Endothelial cell of umbilical vein (primary cell): ENCODE measurements at regions not wholly inside any gene's neighbourhood (a gene's known extent, or its start where the extent isn't known, plus 50 kb on each side); places are given as distances from the start of the nearest gene placed in this dataset.

ENCODE experiments used
- BruUV-seq: library from RNA; stranded (reverse); fragments of 400-500 nt; replicated peaks from 2 replicates; lab custom pipeline; 2021; lab: Mats Ljungman, UMichigan
- CTCF ChIA-PET: fragments of 300-600, 350-600 bp; sonication (Branson Sonifier 250); formaldehyde crosslinking; loops from one replicate; lab custom pipeline; 2021; ENCODE audit warnings: antibody characterized with exemption, inconsistent platforms; lab: Charles Lee
- POLR2A ChIA-PET: fragments of 300-600, 350-600 bp; sonication (Branson Sonifier 250); formaldehyde crosslinking; loops from one replicate; lab custom pipeline; 2021; ENCODE audit warnings: antibody characterized with exemption, inconsistent platforms; lab: Charles Lee
- DNase-seq: peaks from one replicate; pipeline ENCODE4 v3.0.0-alpha.2; 2011; ENCODE audit warnings: low read depth, low spot score
- FAIRE-seq: peaks from 2 replicates; lab custom pipeline; 2011; peaks lifted over from hg19 to GRCh38; lab: Jason Lieb, UNC
- H2AFZ ChIP-seq: 2 replicates; pipeline ENCODE4 v1.6.0; 2012; ENCODE audit warnings: low read depth, low read length, control low read depth, inconsistent platforms
- H3K27ac ChIP-seq: 2 replicates; pipeline ENCODE4 v1.5.1; 2011; ENCODE audit warnings: low read depth, mild to moderate bottlenecking, control low read depth, low read length, moderate library complexity; ENCODE audit not compliant: insufficient read depth
- H3K27me3 ChIP-seq, 2 experiments: 2 replicates each; pipeline versions ENCODE4 v1.6.0 to v1.6.1; 2011; ENCODE audit warnings: low read length in 2 of 2, mixed read lengths in 1 of 2; ENCODE audit not compliant: control insufficient read depth in 2 of 2, insufficient read depth in 2 of 2
- H3K36me3 ChIP-seq, 2 experiments: 2 replicates in 1 of 2; 3 replicates in 1 of 2; pipeline ENCODE4 v1.5.1; 2011; ENCODE audit warnings: low read length in 2 of 2, mild to moderate bottlenecking in 1 of 2, moderate library complexity in 1 of 2; ENCODE audit not compliant: control insufficient read depth in 2 of 2, insufficient read depth in 2 of 2; ENCODE audit errors: extremely low read depth in 1 of 2
- H3K4me1 ChIP-seq: 3 replicates; pipeline ENCODE4 v1.5.1; 2011; ENCODE audit warnings: mild to moderate bottlenecking, low read length; ENCODE audit not compliant: control insufficient read depth, insufficient read depth; ENCODE audit errors: extremely low read depth
- H3K4me2 ChIP-seq: 2 replicates; pipeline ENCODE4 v1.6.1; 2011; ENCODE audit warnings: low read length, control low read depth, mixed read lengths; ENCODE audit not compliant: insufficient read depth
- H3K4me3 ChIP-seq, 3 experiments: fragments of 200-600 bp in 1 of 3; sonication (generic), shearing (Covaris generic) in 1 of 3; replicated peaks in 1 of 3; 2 replicates each; pipeline ENCODE4 v1.5.1; 2011 to 2016; ENCODE audit warnings: control low read depth in 3 of 3, low read length in 3 of 3, mild to moderate bottlenecking in 2 of 3, inconsistent platforms in 1 of 3, low read depth in 1 of 3, moderate library complexity in 1 of 3; ENCODE audit not compliant: insufficient read depth in 1 of 3
- H3K79me2 ChIP-seq: 2 replicates; pipeline ENCODE4 v1.6.0; 2012; ENCODE audit warnings: low read length, inconsistent platforms; ENCODE audit not compliant: control insufficient read depth, insufficient read depth
- H3K9ac ChIP-seq: replicated peaks from 2 replicates; pipeline ENCODE3; 2011; ENCODE audit warnings: low read length, control low read depth; ENCODE audit not compliant: insufficient read depth; ENCODE audit errors: extremely low read depth
- H3K9me1 ChIP-seq: replicated peaks from 3 replicates; pipeline ENCODE4 v1.6.0; 2011; ENCODE audit warnings: mild to moderate bottlenecking, low read length; ENCODE audit not compliant: control insufficient read depth, insufficient read depth; ENCODE audit errors: extremely low read depth
- H3K9me3 ChIP-seq: replicated peaks from 2 replicates; pipeline ENCODE4 v1.5.1; 2012; ENCODE audit warnings: low read length, inconsistent platforms; ENCODE audit not compliant: control insufficient read depth, insufficient read depth
- H4K20me1 ChIP-seq: replicated peaks from 2 replicates; pipeline ENCODE3; 2011; ENCODE audit warnings: mild to moderate bottlenecking, low read length; ENCODE audit not compliant: control insufficient read depth, insufficient read depth; ENCODE audit errors: extremely low read depth
- EZH2 ChIP-seq: IDR thresholded peaks from 2 replicates; pipeline ENCODE4 v1.6.1; 2012; ENCODE audit warnings: borderline replicate concordance, low read depth, mild to moderate bottlenecking, moderate library complexity, low read length, inconsistent platforms; ENCODE audit not compliant: severe bottlenecking
- FOS ChIP-seq: IDR thresholded peaks from 2 replicates; pipeline ENCODE4 v1.6.1; 2011; ENCODE audit warnings: mild to moderate bottlenecking, low read length, moderate library complexity, borderline replicate concordance; ENCODE audit not compliant: insufficient read depth
- GATA2 ChIP-seq: IDR thresholded peaks from 2 replicates; pipeline ENCODE4 v1.7.0; 2011; ENCODE audit warnings: low read depth, mild to moderate bottlenecking, moderate library complexity, mixed read lengths, low read length; ENCODE audit not compliant: insufficient read length, insufficient read depth
- JUN ChIP-seq: IDR thresholded peaks from 2 replicates; pipeline ENCODE4 v1.6.1; 2011; ENCODE audit warnings: borderline replicate concordance, low read depth; ENCODE audit not compliant: insufficient read length, insufficient read depth
- MYC ChIP-seq: IDR thresholded peaks from one replicate; pipeline ENCODE4 v1.6.1; 2011; ENCODE audit warnings: mild to moderate bottlenecking, low read depth, low read length
- POLR2A ChIP-seq: IDR thresholded peaks from 2 replicates; pipeline ENCODE4 v1.6.1; 2012; ENCODE audit warnings: low read depth, mild to moderate bottlenecking, control low read depth, low read length
- POLR2AphosphoS5 ChIP-seq: IDR thresholded peaks from 2 replicates; pipeline ENCODE4 v1.6.1; 2012; ENCODE audit warnings: low read depth, mild to moderate bottlenecking, control low read depth, low read length, moderate library complexity; ENCODE audit not compliant: insufficient read depth
- dilution Hi-C: fragments of 300-500 bp; cut with MboI; formaldehyde crosslinking; loops from one replicate; pipeline ENCODE4 v1.15.0; 2019; ENCODE audit warnings: low sequenced_read_pairs; ENCODE audit not compliant: extremely low pct_ligation_motif_present
- intact Hi-C: fragments of 100-400 bp; cut with micrococcal nuclease; formaldehyde crosslinking; loops from one replicate; pipeline ENCODE4 v1.10.0; 2022
- TF ChIP-seq, protein P1 (sequence below): IDR thresholded peaks from 2 replicates; pipeline ENCODE4 v1.6.1; 2011; ENCODE audit not compliant: insufficient read depth, insufficient read length
- TF ChIP-seq, protein P2 (sequence below), 2 donors: IDR thresholded peaks; 1 replicate in 1 of 2; 2 replicates in 1 of 2; pipeline ENCODE4 v1.5.1; 2011; ENCODE audit warnings: low read length in 2 of 2, mild to moderate bottlenecking in 2 of 2, moderate library complexity in 2 of 2, control low read depth in 1 of 2, inconsistent platforms in 1 of 2, low read depth in 1 of 2; ENCODE audit not compliant: insufficient read depth in 1 of 2; ENCODE audit errors: extremely low read depth in 1 of 2

DNA sequence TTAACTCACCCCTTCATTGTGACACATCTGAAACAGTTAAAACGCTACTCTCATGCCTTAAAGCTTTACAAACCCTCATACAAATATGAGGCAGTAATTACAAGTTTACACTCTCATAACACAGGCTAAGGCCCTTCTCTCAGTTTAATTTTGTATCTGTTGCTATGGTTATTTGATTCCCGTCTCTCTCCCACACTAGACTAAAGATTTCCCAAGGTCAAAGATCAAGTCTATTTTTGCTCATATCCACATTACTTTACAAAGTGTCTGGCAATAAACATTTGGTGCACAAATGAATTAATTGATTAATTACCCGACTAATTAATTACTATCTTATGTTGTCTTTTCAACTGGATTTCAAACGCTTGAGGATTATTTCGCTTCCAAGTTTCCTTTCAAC, 86.4 kb upstream of the MYOCD start:
- no peaks in the 10 kb centered on the region for H3K36me3 ChIP-seq
- no peaks in the 10 kb centered on the region for H3K9me1 ChIP-seq
- ChIA-PET POLR2A (no interaction called here), CTCF (no interaction called here)
- H3K9ac ChIP-seq: no peak overlapping the region
- no peaks in the 10 kb centered on the region for H3K27me3 ChIP-seq
- no peaks in the 10 kb centered on the region for H3K79me2 ChIP-seq
- no peaks in the 10 kb centered on the region for H3K4me1 ChIP-seq
- dilution Hi-C loops: no loop called here
- H3K4me2 ChIP-seq: no peak overlapping the region
- H3K4me3 ChIP-seq: no peak overlapping the region
- H4K20me1 ChIP-seq: no peaks in the 10 kb centered on the region
- intact Hi-C loops: no loop called here
- H3K27ac ChIP-seq: no peak overlapping the region
- no peak overlapping the region for H2AFZ ChIP-seq
- DNase-seq (no peak), FAIRE-seq (no peak)
- TF ChIP-seq POLR2AphosphoS5 (no peak), EZH2 (no peak), POLR2A (no peak), GATA2 (no peak), JUN (no peak), FOS (no peak), MYC (no peak)
- TF ChIP-seq, protein P1, sequence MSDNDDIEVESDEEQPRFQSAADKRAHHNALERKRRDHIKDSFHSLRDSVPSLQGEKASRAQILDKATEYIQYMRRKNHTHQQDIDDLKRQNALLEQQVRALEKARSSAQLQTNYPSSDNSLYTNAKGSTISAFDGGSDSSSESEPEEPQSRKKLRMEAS: no peak
- TF ChIP-seq, protein P2, sequence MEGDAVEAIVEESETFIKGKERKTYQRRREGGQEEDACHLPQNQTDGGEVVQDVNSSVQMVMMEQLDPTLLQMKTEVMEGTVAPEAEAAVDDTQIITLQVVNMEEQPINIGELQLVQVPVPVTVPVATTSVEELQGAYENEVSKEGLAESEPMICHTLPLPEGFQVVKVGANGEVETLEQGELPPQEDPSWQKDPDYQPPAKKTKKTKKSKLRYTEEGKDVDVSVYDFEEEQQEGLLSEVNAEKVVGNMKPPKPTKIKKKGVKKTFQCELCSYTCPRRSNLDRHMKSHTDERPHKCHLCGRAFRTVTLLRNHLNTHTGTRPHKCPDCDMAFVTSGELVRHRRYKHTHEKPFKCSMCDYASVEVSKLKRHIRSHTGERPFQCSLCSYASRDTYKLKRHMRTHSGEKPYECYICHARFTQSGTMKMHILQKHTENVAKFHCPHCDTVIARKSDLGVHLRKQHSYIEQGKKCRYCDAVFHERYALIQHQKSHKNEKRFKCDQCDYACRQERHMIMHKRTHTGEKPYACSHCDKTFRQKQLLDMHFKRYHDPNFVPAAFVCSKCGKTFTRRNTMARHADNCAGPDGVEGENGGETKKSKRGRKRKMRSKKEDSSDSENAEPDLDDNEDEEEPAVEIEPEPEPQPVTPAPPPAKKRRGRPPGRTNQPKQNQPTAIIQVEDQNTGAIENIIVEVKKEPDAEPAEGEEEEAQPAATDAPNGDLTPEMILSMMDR (IDR thresholded peaks at IDR 0.05; ENCODE audit: extremely low read depth in 1 of 2, insufficient read depth in 1 of 2, low read depth in 1 of 2, low read length in 2 of 2): no peak
- BruUV-seq: no TSS peak
- no peaks in the 10 kb centered on the region for H3K9me3 ChIP-seq
